ENCODE measurements at regions not wholly inside any gene's neighbourhood (a gene's known extent, or its start where the extent isn't known, plus 50 kb on each side); places are given as distances from the start of the nearest gene placed in this dataset.

DNA sequence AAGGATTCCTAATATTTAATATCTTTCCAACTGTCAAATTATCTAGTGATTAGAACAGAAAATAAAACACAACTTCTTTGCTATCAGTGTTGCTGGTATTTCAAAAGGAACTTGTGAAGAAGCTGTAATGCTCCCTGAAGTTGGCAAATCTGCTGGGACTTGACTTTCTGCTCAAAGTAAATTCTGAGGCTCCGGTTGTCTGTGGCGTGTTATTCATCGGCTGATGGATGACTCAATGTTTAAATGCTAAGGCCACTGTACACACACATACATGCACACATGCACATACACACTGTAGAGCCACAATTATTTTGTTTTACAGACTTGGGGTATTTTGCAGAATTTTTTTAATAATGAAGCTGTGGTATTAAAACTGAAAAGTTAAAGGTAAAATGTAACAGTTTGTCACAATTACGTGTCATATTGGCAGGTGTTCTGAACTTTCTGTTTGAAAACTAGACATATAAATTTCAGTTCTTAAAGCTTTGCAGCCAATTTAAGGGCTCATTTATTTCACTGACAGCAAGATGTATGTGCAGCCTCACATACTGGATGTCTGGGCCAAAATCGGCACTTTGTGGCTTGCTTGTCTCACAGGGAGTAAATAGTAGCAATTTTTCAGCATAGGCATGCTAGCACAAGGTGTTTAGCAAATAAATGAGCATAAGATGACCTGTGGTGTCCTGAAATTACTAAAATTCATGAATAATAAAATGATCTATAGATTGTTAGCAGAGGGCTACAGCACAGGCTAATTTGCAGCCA is 1691.7 kb upstream of the PCDH20 start:
- no peak for DNase-seq

GRCh38 chr13:63094717-63095116 is 1679.1 kb upstream of the PCDH20 start:
- DNase-seq, result no peak

DNA sequence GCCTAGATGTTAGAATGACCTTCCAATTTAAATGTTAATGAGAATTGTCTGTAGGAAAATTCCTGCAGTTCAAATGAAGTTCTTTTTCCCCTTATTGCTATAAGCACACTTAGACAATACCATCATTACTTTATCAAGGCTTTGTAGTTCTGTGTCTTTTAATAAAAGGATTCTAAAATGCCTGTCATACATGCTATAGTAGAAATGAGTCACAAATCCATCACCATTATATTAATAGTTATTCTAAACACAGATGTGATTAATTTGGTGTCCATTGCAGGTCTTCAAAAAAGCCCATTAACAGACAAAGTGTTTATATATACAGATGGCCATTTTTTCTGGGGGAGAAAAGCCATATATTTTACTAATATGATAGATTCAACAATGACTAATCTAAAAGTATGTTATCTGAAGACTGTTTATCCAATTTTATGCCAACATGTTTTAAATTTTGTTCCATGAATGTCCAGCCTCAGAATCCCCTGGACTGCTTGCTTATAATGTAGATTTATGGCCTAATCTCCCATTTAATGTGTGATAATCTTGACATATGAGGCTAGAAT is 1678.3 kb upstream of the PCDH20 start:
- no peak for DNase-seq

- no peak for DNase-seq
Measured at GRCh38 chr13:63092456-63092855, 1676.8 kb upstream of the PCDH20 start.

- DNase-seq, result no peak
Measured at GRCh38 chr13:63090524-63090923, 1674.9 kb upstream of the PCDH20 start.

DNA sequence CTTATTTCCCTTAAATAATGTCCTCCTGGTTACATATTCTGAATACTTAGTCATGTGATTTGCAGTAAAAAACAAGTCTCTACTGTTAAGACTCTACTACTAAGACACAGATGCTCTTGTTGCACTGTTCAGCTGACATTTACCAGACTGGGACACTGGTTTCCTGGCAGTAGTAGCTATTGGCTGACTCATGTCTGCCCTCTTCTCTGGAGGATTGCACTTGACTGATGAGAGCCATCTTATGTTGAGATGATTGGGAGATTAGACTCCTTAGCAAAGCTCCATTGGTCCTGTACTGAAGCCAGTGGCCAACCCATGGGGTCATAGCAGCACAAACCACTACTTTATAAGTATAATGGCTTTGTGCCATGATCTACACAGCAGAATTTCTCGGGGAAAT is 1672.6 kb upstream of the PCDH20 start:
- no peak for DNase-seq

DNA sequence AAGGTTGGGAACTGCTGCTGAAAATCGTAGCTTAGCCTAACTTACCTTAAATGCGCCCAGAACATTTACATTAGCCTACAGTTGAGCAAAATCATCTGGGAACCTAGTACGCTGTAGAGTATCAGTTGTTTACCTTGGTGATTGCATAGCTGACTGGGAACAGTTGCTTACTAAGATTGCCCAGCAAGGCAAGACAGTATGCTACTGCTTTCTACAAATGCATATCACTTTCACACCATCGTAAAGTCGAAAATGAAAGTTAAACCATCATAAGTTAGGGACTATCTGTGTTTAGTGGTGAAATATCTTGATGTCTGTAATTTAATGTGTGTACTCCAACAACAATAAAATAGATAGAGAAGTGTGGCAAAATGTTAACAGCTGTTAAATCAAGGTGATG is 1670.6 kb upstream of the PCDH20 start:
- no peak for DNase-seq

DNA sequence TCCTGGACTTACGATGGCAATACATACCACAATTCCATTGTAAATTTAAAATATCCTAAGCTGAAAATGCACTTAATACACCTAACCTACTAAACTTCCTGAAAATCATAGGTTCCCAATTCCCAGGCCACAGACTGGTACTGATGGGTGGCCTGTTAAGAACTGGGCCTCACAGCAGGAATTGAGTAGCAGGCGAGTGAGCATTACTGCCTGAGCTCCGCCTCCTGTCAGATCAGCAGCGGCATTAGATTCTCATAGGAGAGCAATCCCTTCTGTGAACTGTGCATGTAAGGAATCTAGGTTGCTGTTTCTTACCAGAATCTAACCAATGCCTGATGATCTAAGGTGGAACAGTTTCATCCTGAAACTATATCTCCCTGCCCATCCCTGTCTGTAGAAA is 1670.2 kb upstream of the PCDH20 start:
- no peak for DNase-seq

GRCh38 chr13:63081400-63082014 is 1665.9 kb upstream of the PCDH20 start:
- no peak for DNase-seq

- no peak for DNase-seq
Measured at GRCh38 chr13:63075126-63075525, 1659.5 kb upstream of the PCDH20 start.

DNA sequence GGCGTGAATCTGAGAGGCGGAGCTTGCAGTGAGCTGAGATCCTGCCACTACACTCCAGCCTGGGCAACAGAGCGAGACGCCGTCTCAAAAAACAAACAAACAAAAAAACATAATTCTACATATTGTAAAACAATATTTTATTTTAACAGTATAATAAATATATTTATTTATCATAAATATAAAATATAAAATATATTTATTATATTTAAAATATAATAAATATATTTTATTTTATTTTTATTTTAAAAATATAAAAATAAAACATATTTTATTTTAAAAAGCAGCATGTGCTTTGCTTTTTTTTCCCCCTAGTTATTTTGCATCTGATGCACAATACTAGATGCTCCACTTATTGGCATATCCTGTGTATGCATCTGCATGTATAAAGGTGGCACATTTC is 1634.6 kb upstream of the PCDH20 start:
- DNase-seq, result no peak

- DNase-seq, result no peak
Measured at GRCh38 chr13:63048653-63049052, 1633.0 kb upstream of the PCDH20 start.

- no peak for DNase-seq
Measured at GRCh38 chr13:63044589-63045313, 1629.1 kb upstream of the PCDH20 start.

DNA sequence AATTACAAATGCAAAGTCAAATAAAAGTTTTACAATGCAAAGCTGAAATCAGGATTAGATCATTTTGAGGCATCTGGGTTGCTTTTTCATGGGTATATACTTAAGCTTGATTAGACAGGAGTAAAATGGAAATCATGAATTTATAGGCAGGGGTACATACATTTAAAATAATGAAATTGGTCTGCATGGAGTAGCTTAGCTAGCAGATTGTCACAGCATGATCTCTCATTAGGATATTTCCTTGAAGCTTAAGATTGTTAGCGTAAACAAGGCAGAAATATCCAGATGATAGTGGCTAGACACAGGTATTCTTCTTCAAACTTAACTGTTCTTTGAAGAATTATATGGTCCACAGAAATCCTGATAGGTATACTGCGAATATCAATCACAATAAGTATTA is 1627.0 kb upstream of the PCDH20 start:
- no peak for DNase-seq

DNA sequence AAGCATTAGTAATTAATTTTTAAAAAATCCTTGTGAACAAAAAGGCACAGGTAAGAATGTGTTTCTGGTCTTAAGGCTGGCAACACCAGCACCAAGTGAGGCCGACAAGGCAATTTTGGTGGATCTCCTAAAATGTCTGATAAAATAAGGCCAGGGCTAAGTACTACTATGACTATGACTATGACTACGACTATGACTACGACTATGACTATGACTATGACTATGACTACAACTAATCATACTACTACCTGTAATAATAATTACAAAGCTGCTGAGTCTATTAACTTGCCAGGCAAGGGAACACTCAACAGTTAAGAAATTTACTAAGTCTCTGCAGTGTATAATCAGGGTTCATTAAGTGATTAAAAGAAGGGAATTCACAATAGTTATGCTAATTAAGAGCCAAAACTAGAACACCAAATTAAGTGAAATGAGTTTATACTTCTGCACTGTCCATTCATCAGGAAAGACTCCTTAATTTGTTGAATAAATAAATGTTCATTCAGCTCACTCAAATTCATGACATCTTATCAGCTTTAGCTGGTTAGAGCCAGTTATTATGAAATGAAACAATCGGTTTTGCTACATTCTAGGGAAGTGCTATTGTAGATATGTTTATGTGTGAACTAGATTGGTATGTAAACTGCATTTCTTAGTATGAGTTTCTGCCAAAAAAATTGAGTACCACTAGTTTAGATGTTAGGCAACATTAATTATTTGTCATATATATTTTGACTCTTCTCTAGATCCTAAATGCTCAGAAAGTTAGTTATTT is 1626.2 kb upstream of the PCDH20 start:
- no peak for DNase-seq

GRCh38 chr13:63026285-63026797 is 1610.7 kb upstream of the PCDH20 start:
- DNase-seq, result no peak

DNA sequence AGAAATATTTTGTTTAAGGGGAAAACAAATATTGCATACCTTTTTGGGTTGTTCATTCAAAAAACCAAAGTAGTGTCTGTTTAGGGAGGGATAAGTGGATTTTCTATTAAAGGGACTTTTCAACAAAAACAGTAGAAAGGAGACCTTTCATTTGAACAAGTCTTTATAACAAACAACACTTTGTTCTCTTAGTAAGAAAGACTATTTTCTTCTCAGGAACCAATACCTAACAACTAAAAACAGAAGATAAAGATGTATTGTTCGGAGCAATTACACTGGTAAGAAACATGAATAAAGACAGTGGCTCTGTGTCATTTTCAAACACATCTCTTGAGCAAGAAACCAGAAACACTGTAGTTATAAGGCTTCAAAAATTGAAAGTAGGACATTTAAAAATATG is 1610.1 kb upstream of the PCDH20 start:
- DNase-seq, result no peak

DNA sequence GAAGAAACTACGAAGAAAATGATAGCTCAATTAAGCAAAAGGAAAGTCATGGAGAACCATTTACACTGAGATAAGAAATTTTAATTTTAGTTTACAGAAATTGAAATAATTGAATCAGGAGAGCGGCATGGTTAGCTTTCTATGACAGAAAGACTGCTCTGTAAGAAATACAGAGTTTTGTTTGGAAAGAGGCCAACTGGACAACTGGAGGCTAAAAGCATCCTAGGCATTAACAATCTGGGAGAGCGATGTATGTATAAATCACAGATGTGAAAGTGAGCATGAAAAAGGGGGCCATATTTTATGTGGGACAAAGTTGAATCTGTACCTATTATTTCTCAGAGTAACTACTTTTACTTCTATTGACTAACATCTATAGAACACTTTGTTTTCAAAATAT is 1608.8 kb upstream of the PCDH20 start:
- no peak for DNase-seq

- no peak for DNase-seq
Measured at GRCh38 chr13:63011996-63012395, 1596.3 kb upstream of the PCDH20 start.

DNA sequence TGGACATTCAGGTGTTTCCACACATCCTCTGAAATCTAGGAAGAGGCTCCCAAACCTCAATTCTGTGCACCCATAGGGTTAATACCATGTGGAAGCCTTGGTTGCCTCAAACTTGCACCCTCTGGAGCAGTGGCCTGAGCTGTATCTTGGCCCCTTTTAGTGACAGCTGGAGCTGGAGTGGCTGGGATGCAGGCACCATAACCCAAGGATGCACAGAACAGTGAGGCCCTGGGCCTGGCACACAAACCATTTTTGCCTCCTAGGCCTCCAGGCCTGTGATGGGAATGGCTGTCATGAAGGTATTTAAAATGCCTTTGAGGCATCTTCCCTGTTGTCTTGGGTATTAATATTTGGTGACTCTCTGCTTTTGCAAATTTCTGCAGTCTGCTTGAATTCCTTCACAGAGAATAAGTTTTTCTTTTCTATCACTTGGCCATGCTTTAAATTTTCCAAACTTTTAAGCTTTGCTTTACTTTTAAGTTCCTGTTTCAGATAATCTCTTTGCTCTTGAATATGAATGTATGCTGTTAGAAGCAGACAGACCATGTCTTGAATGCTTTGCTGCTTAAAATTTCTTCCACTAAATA is 1594.5 kb upstream of the PCDH20 start:
- no peak for DNase-seq

GRCh38 chr13:63005625-63006024 is 1590.0 kb upstream of the PCDH20 start:
- DNase-seq, result no peak

GRCh38 chr13:62997696-62998095 is 1582.0 kb upstream of the PCDH20 start:
- no peak for DNase-seq
